ENCODE measurements at regions not wholly inside any gene's neighbourhood (a gene's known extent, or its start where the extent isn't known, plus 50 kb on each side); places are given as distances from the start of the nearest gene placed in this dataset.

GRCh38 chr2:7430421-7430868, 513.2 kb downstream of the RNF144A start:
- H3F3A ChIP-seq (ENCODE audit: control insufficient read depth, insufficient read depth), result peaks cover 5% of the 10 kb centered on the region; the same call in 1 of the 2 replicates
- H3K79me2 ChIP-seq (ENCODE audit: control insufficient read depth, low read length), result no peaks in the 10 kb centered on the region
- H3K4me1 ChIP-seq (ENCODE audit: control insufficient read depth, low read length), result peaks cover 44% of the 10 kb centered on the region
- peaks cover 8% of the 10 kb centered on the region for H3K9me3 ChIP-seq (ENCODE audit: control insufficient read depth, insufficient read depth, low read length)
- H3K4me3 ChIP-seq (ENCODE audit: low read length), result peak overlapping the region; percentile 32
- H4K20me1 ChIP-seq (ENCODE audit: control insufficient read depth, insufficient read depth, low read depth, low read length), result no peaks in the 10 kb centered on the region
- TF ChIP-seq CTCF (IDR thresholded peaks at IDR 0.05; ENCODE audit: low read depth, low read length, poor library complexity, severe bottlenecking) (no peak), EZH2phosphoT487 (IDR thresholded peaks at IDR 0.05; ENCODE audit: borderline replicate concordance, low read length) (no peak)
- no peaks in the 10 kb centered on the region; the same call in 1 of the 2 replicates for H3K36me3 ChIP-seq (ENCODE audit: control insufficient read depth, low read length)
- no peaks in the 10 kb centered on the region for H3K9me2 ChIP-seq (replicated peaks; ENCODE audit: control insufficient read depth, low read length)
- peak overlapping the region; percentile 56 for H3K27ac ChIP-seq (ENCODE audit: low read depth, low read length)
- H3K27me3 ChIP-seq (ENCODE audit: control insufficient read depth, low read length), result no peaks in the 10 kb centered on the region
- H3K4me2 ChIP-seq (ENCODE audit: low read length), result peak overlapping the region; percentile 52

GRCh38 chr2:7430869-7431641, 513.8 kb downstream of the RNF144A start:
- Histone ChIP-seq H3K36me3 (ENCODE audit: control insufficient read depth, low read length) (no peaks in the 10 kb centered on the region; the same call in 1 of the 2 replicates), H3K27ac (ENCODE audit: low read depth, low read length) (peak overlapping the region; percentile 56), H3K4me3 (ENCODE audit: low read length) (peak overlapping the region; percentile 32), H3F3A (ENCODE audit: control insufficient read depth, insufficient read depth) (peaks cover 5% of the 10 kb centered on the region; the same call in 1 of the 2 replicates), H3K9me3 (ENCODE audit: control insufficient read depth, insufficient read depth, low read length) (peaks cover 8% of the 10 kb centered on the region), H3K9me2 (replicated peaks; ENCODE audit: control insufficient read depth, low read length) (no peaks in the 10 kb centered on the region), H3K4me2 (ENCODE audit: low read length) (peak overlapping the region; percentile 52), H3K27me3 (ENCODE audit: control insufficient read depth, low read length) (no peaks in the 10 kb centered on the region), H3K4me1 (ENCODE audit: control insufficient read depth, low read length) (peaks cover 44% of the 10 kb centered on the region), H4K20me1 (ENCODE audit: control insufficient read depth, insufficient read depth, low read depth, low read length) (no peaks in the 10 kb centered on the region), H3K79me2 (ENCODE audit: control insufficient read depth, low read length) (no peaks in the 10 kb centered on the region)
- no peak for TF ChIP-seq CTCF (IDR thresholded peaks at IDR 0.05; ENCODE audit: low read depth, low read length, poor library complexity, severe bottlenecking)
- TF ChIP-seq EZH2phosphoT487 (IDR thresholded peaks at IDR 0.05; ENCODE audit: borderline replicate concordance, low read length), result no peak

- Histone ChIP-seq H3K27ac (ENCODE audit: low read depth, low read length) (no peak overlapping the region), H4K20me1 (ENCODE audit: control insufficient read depth, insufficient read depth, low read depth, low read length) (no peaks in the 10 kb centered on the region)
- no peak for TF ChIP-seq CTCF (IDR thresholded peaks at IDR 0.05; ENCODE audit: low read depth, low read length, poor library complexity, severe bottlenecking)
- TF ChIP-seq EZH2phosphoT487 (IDR thresholded peaks at IDR 0.05; ENCODE audit: borderline replicate concordance, low read length), result no peak
These were observed 515.2 kb downstream of the RNF144A start for GRCh38 chr2:7432436-7432835.

More at GRCh38 chr2:7432436-7432835, 515.2 kb downstream of the RNF144A start:
- H3K4me3 ChIP-seq (ENCODE audit: low read length), result no peak overlapping the region
- H3K4me1 ChIP-seq (ENCODE audit: control insufficient read depth, low read length), result peaks cover 49% of the 10 kb centered on the region
- peaks cover 14% of the 10 kb centered on the region for H3K9me3 ChIP-seq (ENCODE audit: control insufficient read depth, insufficient read depth, low read length)
- H3K79me2 ChIP-seq (ENCODE audit: control insufficient read depth, low read length), result no peaks in the 10 kb centered on the region
- H3K27me3 ChIP-seq (ENCODE audit: control insufficient read depth, low read length), result no peaks in the 10 kb centered on the region
- no peak overlapping the region for H3K4me2 ChIP-seq (ENCODE audit: low read length)
- H3K36me3 ChIP-seq (ENCODE audit: control insufficient read depth, low read length), result no peaks in the 10 kb centered on the region; the same call in 1 of the 2 replicates
- H3F3A ChIP-seq (ENCODE audit: control insufficient read depth, insufficient read depth), result peaks cover 5% of the 10 kb centered on the region; the same call in 1 of the 2 replicates
- H3K9me2 ChIP-seq (replicated peaks; ENCODE audit: control insufficient read depth, low read length), result no peaks in the 10 kb centered on the region

Data from DOHH2 (cell line).